Activated CD4-positive, alpha-beta T cell treated with anti-CD3 and anti-CD28 coated beads, Interleukin-2, amount 50 U/mL, for 24 hours (primary cell): ENCODE measurements at regions not wholly inside any gene's neighbourhood (a gene's known extent, or its start where the extent isn't known, plus 50 kb on each side); places are given as distances from the start of the nearest gene placed in this dataset.
"Not testable (repeated sequence)": the region's sequence is repeated elsewhere in the genome, so short reads cannot be mapped to it uniquely, and the experiment has no call there.

Experiments
- DNase-seq, 2 donors: peaks; one replicate each; pipeline ENCODE4 v3.0.0-alpha.2; 2020; ENCODE audit warnings: low read depth in 1 of 2, low spot score in 1 of 2

GRCh38 chr11:25612806-25613205, 719.1 kb upstream of the ANO3 start:
- no peak for DNase-seq

- DNase-seq: no peak
These were observed 718.5 kb upstream of the ANO3 start for GRCh38 chr11:25613451-25613850.

- DNase-seq: no peak
These were observed 718.1 kb upstream of the ANO3 start for GRCh38 chr11:25613865-25614264.

GRCh38 chr11:25615069-25615468, 716.9 kb upstream of the ANO3 start:
- no peak for DNase-seq

GRCh38 chr11:25615841-25616240, 716.1 kb upstream of the ANO3 start:
- no peak for DNase-seq

GRCh38 chr11:25625094-25625493, 706.8 kb upstream of the ANO3 start:
- no peak for DNase-seq

- DNase-seq: no peak
These were observed 703.9 kb upstream of the ANO3 start for GRCh38 chr11:25628030-25628429.

- no peak for DNase-seq
These were observed 698.7 kb upstream of the ANO3 start for GRCh38 chr11:25633230-25633629.

- not testable (repeated sequence) for DNase-seq
These were observed 682.7 kb upstream of the ANO3 start for GRCh38 chr11:25649220-25649619.

- no peak for DNase-seq
These were observed 681.6 kb upstream of the ANO3 start for GRCh38 chr11:25650319-25650718.

GRCh38 chr11:25655636-25656035, 676.3 kb upstream of the ANO3 start:
- no peak for DNase-seq

GRCh38 chr11:25658916-25659315, 673.0 kb upstream of the ANO3 start:
- DNase-seq: no peak

GRCh38 chr11:25659706-25660105, 672.2 kb upstream of the ANO3 start:
- no peak for DNase-seq

GRCh38 chr11:25667871-25668270, 664.1 kb upstream of the ANO3 start:
- no peak for DNase-seq

- no peak for DNase-seq
These were observed 640.0 kb upstream of the ANO3 start for GRCh38 chr11:25691959-25692358.

GRCh38 chr11:25702417-25702816, 629.5 kb upstream of the ANO3 start:
- no peak for DNase-seq

- DNase-seq: no peak
These were observed 621.0 kb upstream of the ANO3 start for GRCh38 chr11:25710975-25711374.

GRCh38 chr11:25727944-25728343, 604.0 kb upstream of the ANO3 start:
- DNase-seq: no peak

- DNase-seq: no peak
These were observed 601.7 kb upstream of the ANO3 start for GRCh38 chr11:25730230-25730629.

GRCh38 chr11:25733777-25734176, 598.2 kb upstream of the ANO3 start:
- DNase-seq: no peak

- DNase-seq: no peak
These were observed 597.2 kb upstream of the ANO3 start for GRCh38 chr11:25734591-25735211.

- no peak for DNase-seq
These were observed 594.8 kb upstream of the ANO3 start for GRCh38 chr11:25737071-25737675.

GRCh38 chr11:25741886-25742285, 590.0 kb upstream of the ANO3 start:
- no peak for DNase-seq
